OCI-LY3 (cell line): ENCODE measurements at regions not wholly inside any gene's neighbourhood (a gene's known extent, or its start where the extent isn't known, plus 50 kb on each side); places are given as distances from the start of the nearest gene placed in this dataset.

Experiments used
- H2AFZ ChIP-seq: fragments of 200-600, 300-600 bp; shearing (Covaris generic); 2 replicates; pipeline ENCODE4 v1.6.0; 2014; ENCODE audit warnings: antibody characterized with exemption, low read depth, low read length
- H3K27ac ChIP-seq: fragments of 200-600, 300-600 bp; sonication (generic); 2 replicates; pipeline ENCODE4 v1.5.1; 2014; ENCODE audit warnings: mild to moderate bottlenecking, low read length, moderate library complexity, mixed read lengths
- H3K27me3 ChIP-seq: fragments of 200-600, 300-600 bp; sonication (generic); 2 replicates; pipeline ENCODE4 v1.6.1; 2014; ENCODE audit warnings: low read depth, low read length, mixed read lengths
- H3K36me3 ChIP-seq: fragments of 200-600, 300-600 bp; sonication (generic); replicated peaks from 2 replicates; pipeline ENCODE3; 2014; ENCODE audit warnings: low read depth, low read length, mixed read lengths
- H3K4me1 ChIP-seq: fragments of 300-600, 200-600 bp; sonication (generic); 2 replicates; pipeline ENCODE4 v1.6.1; 2014; ENCODE audit warnings: low read length, mixed read lengths
- H3K4me2 ChIP-seq: fragments of 200-600, 300-600 bp; sonication (generic); 2 replicates; pipeline ENCODE4 v1.6.1; 2014; ENCODE audit warnings: low read length, mixed read lengths
- H3K4me3 ChIP-seq: fragments of 300-600, 200-600 bp; sonication (generic); 2 replicates; pipeline ENCODE4 v1.5.1; 2014; ENCODE audit warnings: antibody characterized with exemption, mild to moderate bottlenecking, low read length, moderate library complexity
- H3K79me2 ChIP-seq: fragments of 300-600, 200-600 bp; shearing (Covaris generic); 2 replicates; pipeline ENCODE4 v1.6.1; 2014; ENCODE audit warnings: mild to moderate bottlenecking, low read length, mixed read lengths
- H3K9ac ChIP-seq: fragments of 300-600, 200-600 bp; shearing (Covaris generic); 2 replicates; pipeline ENCODE4 v1.6.0; 2014; ENCODE audit warnings: mild to moderate bottlenecking, low read length, moderate library complexity
- H3K9me3 ChIP-seq: fragments of 200-600, 300-600 bp; shearing (Covaris generic); 2 replicates; pipeline ENCODE4 v1.6.1; 2014; ENCODE audit warnings: low read length, mixed read lengths; ENCODE audit not compliant: insufficient read depth
- H4K20me1 ChIP-seq: fragments of 200-600, 300-600 bp; sonication (generic); 2 replicates; pipeline ENCODE4 v1.6.1; 2016; ENCODE audit warnings: low read length, mixed read lengths; ENCODE audit not compliant: insufficient read depth
- EZH2phosphoT487 ChIP-seq: fragments of 200-600 bp; shearing (Covaris generic); IDR thresholded peaks from 2 replicates; pipeline ENCODE4 v1.6.1; 2018; ENCODE audit warnings: antibody characterized with exemption, mixed run types, low read depth
- TF ChIP-seq, protein P1 (sequence below): fragments of 200-600, 300-600 bp; sonication (generic); IDR thresholded peaks from 2 replicates; pipeline ENCODE4 v1.5.1; 2014; ENCODE audit warnings: antibody characterized with exemption, low read length, low read depth

DNA sequence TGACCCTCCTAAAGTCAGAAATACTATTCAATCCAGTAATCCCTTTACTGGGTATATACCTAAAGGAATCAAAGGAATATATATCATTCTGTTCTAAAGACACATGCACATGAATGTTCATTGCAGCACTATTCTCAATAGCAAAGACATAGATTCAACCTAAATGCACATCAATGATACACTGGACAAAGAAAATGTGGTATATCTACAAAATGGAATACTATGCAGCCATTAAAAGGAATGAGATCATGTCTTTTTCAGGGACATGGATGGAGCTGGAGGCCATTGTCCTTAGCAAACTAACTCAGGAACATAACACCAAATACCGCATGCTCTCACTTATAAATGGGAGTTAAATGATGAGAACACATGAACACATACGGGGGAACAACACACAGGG, 306.0 kb upstream of the EPHA5 start:
- Histone ChIP-seq H3K4me3 (no peak overlapping the region), H3K79me2 (no peaks in the 10 kb centered on the region), H3K27me3 (no peaks in the 10 kb centered on the region), H3K27ac (no peak overlapping the region), H3K4me2 (no peak overlapping the region), H3K36me3 (no peaks in the 10 kb centered on the region), H3K9ac (no peak overlapping the region), H2AFZ (no peak overlapping the region), H3K9me3 (no peaks in the 10 kb centered on the region), H3K4me1 (no peaks in the 10 kb centered on the region), H4K20me1 (no peaks in the 10 kb centered on the region)
- TF ChIP-seq, protein P1, sequence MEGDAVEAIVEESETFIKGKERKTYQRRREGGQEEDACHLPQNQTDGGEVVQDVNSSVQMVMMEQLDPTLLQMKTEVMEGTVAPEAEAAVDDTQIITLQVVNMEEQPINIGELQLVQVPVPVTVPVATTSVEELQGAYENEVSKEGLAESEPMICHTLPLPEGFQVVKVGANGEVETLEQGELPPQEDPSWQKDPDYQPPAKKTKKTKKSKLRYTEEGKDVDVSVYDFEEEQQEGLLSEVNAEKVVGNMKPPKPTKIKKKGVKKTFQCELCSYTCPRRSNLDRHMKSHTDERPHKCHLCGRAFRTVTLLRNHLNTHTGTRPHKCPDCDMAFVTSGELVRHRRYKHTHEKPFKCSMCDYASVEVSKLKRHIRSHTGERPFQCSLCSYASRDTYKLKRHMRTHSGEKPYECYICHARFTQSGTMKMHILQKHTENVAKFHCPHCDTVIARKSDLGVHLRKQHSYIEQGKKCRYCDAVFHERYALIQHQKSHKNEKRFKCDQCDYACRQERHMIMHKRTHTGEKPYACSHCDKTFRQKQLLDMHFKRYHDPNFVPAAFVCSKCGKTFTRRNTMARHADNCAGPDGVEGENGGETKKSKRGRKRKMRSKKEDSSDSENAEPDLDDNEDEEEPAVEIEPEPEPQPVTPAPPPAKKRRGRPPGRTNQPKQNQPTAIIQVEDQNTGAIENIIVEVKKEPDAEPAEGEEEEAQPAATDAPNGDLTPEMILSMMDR = no peak
- no peak for TF ChIP-seq EZH2phosphoT487

DNA sequence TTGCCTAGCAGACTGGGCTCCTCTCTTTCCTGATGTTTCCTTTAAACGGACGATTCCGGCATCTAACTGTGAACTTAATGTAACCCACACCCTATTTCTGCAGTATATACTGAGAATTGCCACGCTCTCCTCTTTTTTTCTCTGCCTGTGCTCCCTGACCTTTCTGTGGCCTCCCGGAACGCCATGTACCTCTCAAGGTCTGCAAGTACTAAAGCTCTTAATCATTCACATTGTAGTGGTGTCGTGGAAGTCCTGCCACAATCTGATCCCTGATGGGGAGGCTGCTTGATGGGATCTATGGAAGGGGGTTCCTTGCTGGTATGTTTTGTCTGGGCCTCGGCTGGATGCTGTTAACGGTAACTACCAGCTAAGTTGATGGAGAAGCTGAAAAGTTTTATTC, 302.9 kb upstream of the EPHA5 start:
- Histone ChIP-seq H3K27me3 (no peaks in the 10 kb centered on the region), H3K27ac (no peak overlapping the region), H3K4me3 (no peak overlapping the region), H3K9ac (no peak overlapping the region), H3K9me3 (no peaks in the 10 kb centered on the region), H3K4me1 (no peaks in the 10 kb centered on the region), H4K20me1 (no peaks in the 10 kb centered on the region), H3K4me2 (no peak overlapping the region), H2AFZ (no peak overlapping the region), H3K79me2 (no peaks in the 10 kb centered on the region), H3K36me3 (no peaks in the 10 kb centered on the region)
- TF ChIP-seq EZH2phosphoT487 = no peak
- TF ChIP-seq, protein P1 = no peak

DNA sequence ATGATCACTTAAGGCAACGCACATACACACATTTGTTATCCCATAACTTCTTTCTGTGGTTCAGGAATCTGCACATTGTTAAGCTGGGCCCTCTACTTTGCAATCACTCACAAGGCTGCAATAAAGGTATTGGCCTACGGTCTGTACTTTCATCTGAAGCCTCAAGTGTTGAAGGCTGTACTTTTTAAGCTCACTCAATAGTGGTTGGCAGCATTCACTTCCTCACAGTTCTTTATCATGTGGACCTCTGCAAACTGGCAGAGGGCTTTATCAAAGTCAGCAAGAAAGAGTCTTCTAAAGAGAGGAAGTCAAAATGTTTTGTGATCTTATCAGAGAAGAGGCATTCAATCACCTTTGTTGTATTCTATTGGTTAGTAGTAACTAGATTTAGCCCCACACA, 301.4 kb upstream of the EPHA5 start:
- Histone ChIP-seq H3K4me2 (no peak overlapping the region), H3K79me2 (no peaks in the 10 kb centered on the region), H3K4me3 (no peak overlapping the region), H2AFZ (no peak overlapping the region), H3K9ac (no peak overlapping the region), H3K36me3 (no peaks in the 10 kb centered on the region), H3K4me1 (no peaks in the 10 kb centered on the region), H3K27ac (no peak overlapping the region), H4K20me1 (no peaks in the 10 kb centered on the region), H3K27me3 (no peaks in the 10 kb centered on the region), H3K9me3 (no peaks in the 10 kb centered on the region)
- TF ChIP-seq, protein P1 = no peak
- no peak for TF ChIP-seq EZH2phosphoT487

DNA sequence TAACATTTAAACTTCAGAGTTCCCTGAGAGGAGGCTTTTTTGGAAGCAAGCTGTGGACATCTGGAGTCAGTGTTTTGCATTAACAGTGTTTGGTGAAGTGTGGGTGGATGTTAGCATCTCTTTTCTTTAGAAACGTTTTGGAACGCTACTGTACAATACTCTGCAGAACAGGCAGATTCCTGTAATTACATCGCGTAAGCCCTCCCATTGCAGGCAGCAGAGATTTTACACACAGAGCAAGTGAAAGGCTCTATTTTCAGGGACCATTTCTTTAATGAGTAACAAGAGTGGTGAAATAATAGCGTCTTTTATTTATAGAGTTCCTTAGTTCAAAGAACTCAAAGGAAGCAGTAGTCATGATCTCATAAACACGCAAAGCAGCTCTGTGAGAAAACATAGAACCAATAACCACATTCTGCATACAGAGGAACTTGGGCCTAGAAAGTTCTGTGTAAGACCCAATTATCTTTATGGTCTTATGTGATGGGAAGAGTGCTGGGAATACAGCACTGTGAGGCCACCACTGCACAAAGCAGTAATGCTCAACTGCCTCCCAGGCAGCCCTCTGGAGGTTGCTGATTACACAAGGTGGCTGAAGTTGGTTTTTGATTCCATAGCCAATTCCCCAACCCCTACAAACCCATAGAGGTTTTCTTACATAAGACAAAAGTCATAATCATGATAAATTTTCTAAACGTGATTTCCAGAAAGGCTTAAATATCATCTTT, 298.7 kb upstream of the EPHA5 start:
- H2AFZ ChIP-seq = no peak overlapping the region
- H4K20me1 ChIP-seq = no peaks in the 10 kb centered on the region
- H3K9ac ChIP-seq = no peak overlapping the region
- no peak overlapping the region for H3K27ac ChIP-seq
- TF ChIP-seq EZH2phosphoT487 = no peak
- TF ChIP-seq, protein P1 = no peak
- no peaks in the 10 kb centered on the region for H3K79me2 ChIP-seq
- H3K36me3 ChIP-seq = no peaks in the 10 kb centered on the region
- H3K27me3 ChIP-seq = no peaks in the 10 kb centered on the region
- no peaks in the 10 kb centered on the region for H3K9me3 ChIP-seq
- no peaks in the 10 kb centered on the region for H3K4me1 ChIP-seq
- H3K4me3 ChIP-seq = no peak overlapping the region
- H3K4me2 ChIP-seq = no peak overlapping the region
